A673 (cell line): ENCODE measurements at regions not wholly inside any gene's neighbourhood (a gene's known extent, or its start where the extent isn't known, plus 50 kb on each side); places are given as distances from the start of the nearest gene placed in this dataset.

Experiments
- BruUV-seq: library from RNA; stranded (reverse); fragments of 400-500 nt; replicated peaks from 2 replicates; lab custom pipeline; 2021; lab: Mats Ljungman, UMichigan
- CTCF ChIA-PET: fragments of 300-600 bp; sonication (Branson Sonifier 250); formaldehyde crosslinking; loops from one replicate; lab custom pipeline; 2022; ENCODE audit warnings: antibody characterized with exemption; lab: Charles Lee
- POLR2A ChIA-PET: fragments of 300-600 bp; sonication (Branson Sonifier 250); formaldehyde crosslinking; loops from one replicate; lab custom pipeline; 2022; ENCODE audit warnings: antibody characterized with exemption; ENCODE audit not compliant: low non-redundant PET; lab: Charles Lee
- DNase-seq: peaks from one replicate; pipeline ENCODE4 v3.0.0-alpha.2; 2015; ENCODE audit warnings: low spot score
- H3K27ac ChIP-seq: fragments of 200-600 bp; sonication (generic); 2 replicates; pipeline ENCODE4 v1.5.1; 2016; ENCODE audit warnings: mixed run types, low read depth, mild to moderate bottlenecking, mixed read lengths, antibody characterized with exemption, low read length; ENCODE audit not compliant: poor library complexity, severe bottlenecking
- H3K27me3 ChIP-seq: fragments of 200-600 bp; sonication (generic); replicated peaks from 2 replicates; pipeline ENCODE4 v1.6.1; 2017; ENCODE audit warnings: mixed run types, low read depth, mild to moderate bottlenecking, mixed read lengths, antibody characterized with exemption, low read length; ENCODE audit not compliant: insufficient read depth, poor library complexity
- H3K36me3 ChIP-seq: fragments of 200-600 bp; sonication (generic); 2 replicates; pipeline ENCODE4 v1.6.1; 2016; ENCODE audit warnings: mixed run types, mild to moderate bottlenecking, mixed read lengths, antibody characterized with exemption, low read length; ENCODE audit not compliant: insufficient read depth, poor library complexity, severe bottlenecking
- H3K4me1 ChIP-seq: fragments of 200-600 bp; sonication (generic); 2 replicates; pipeline ENCODE4 v1.6.1; 2017; ENCODE audit warnings: mixed run types, mild to moderate bottlenecking, mixed read lengths, antibody characterized with exemption, low read length; ENCODE audit not compliant: insufficient read depth, poor library complexity, severe bottlenecking
- H3K4me3 ChIP-seq: fragments of 200-600 bp; sonication (generic); 2 replicates; pipeline ENCODE4 v1.5.1; 2016; ENCODE audit warnings: low read depth, mixed run types, mild to moderate bottlenecking, mixed read lengths, low read length; ENCODE audit not compliant: poor library complexity, severe bottlenecking
- H3K9me3 ChIP-seq: fragments of 200-600 bp; sonication (generic); 2 replicates; pipeline ENCODE4 v1.6.1; 2016; ENCODE audit warnings: mixed run types, low read depth, mild to moderate bottlenecking, mixed read lengths, antibody characterized with exemption, low read length; ENCODE audit not compliant: poor library complexity, severe bottlenecking
- EZH2 ChIP-seq: fragments of 200-600 bp; sonication (generic); IDR thresholded peaks from 2 replicates; pipeline ENCODE4 v1.6.1; 2017; ENCODE audit warnings: borderline replicate concordance, low read depth, mild to moderate bottlenecking, mixed read lengths, antibody characterized with exemption, low read length; ENCODE audit not compliant: poor library complexity, severe bottlenecking
- intact Hi-C: fragments of 100-400 bp; cut with micrococcal nuclease; formaldehyde crosslinking; loops from one replicate; pipeline ENCODE4 v1.10.0; 2022; ENCODE audit not compliant: unreplicated experiment
- TF ChIP-seq, protein P1 (sequence below): fragments of 300-800, 200-600 bp; sonication (generic); conservative IDR thresholded peaks from 2 replicates; pipeline ENCODE4 v1.5.1; 2017; ENCODE audit warnings: low read depth, mild to moderate bottlenecking, antibody characterized with exemption, low read length, moderate library complexity, mixed read lengths

DNA sequence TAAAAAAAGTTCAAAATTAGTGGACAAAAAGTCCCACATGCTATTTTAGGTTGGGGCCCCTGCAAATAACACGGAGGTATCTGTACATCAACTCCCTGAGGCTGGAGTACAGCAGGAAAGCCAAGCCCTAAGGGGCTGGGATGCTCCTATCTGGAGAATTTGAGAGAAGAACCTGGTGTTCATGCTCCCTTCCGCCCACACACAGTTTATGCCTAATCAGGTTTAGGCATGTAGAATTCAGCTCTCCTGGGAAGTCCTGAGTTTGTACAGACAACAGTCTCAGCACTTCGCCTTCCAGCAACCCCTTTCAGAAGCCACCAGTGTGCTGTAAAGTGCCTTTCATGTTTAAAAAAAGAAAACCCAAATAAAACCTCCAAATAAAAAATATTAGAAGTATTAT lies 237.3 kb upstream of the GRIP1 start:
- ChIA-PET CTCF (no interaction called here), POLR2A (no interaction called here)
- H3K4me3 ChIP-seq = no peak overlapping the region
- H3K36me3 ChIP-seq = no peaks in the 10 kb centered on the region
- H3K27me3 ChIP-seq = no peaks in the 10 kb centered on the region
- no peaks in the 10 kb centered on the region for H3K9me3 ChIP-seq
- intact Hi-C loops = no loop called here
- H3K27ac ChIP-seq = no peak overlapping the region
- peaks cover 17% of the 10 kb centered on the region for H3K4me1 ChIP-seq
- no peak for TF ChIP-seq EZH2
- TF ChIP-seq, protein P1, sequence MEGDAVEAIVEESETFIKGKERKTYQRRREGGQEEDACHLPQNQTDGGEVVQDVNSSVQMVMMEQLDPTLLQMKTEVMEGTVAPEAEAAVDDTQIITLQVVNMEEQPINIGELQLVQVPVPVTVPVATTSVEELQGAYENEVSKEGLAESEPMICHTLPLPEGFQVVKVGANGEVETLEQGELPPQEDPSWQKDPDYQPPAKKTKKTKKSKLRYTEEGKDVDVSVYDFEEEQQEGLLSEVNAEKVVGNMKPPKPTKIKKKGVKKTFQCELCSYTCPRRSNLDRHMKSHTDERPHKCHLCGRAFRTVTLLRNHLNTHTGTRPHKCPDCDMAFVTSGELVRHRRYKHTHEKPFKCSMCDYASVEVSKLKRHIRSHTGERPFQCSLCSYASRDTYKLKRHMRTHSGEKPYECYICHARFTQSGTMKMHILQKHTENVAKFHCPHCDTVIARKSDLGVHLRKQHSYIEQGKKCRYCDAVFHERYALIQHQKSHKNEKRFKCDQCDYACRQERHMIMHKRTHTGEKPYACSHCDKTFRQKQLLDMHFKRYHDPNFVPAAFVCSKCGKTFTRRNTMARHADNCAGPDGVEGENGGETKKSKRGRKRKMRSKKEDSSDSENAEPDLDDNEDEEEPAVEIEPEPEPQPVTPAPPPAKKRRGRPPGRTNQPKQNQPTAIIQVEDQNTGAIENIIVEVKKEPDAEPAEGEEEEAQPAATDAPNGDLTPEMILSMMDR = no peak
- peak; percentile 27 for DNase-seq
- BruUV-seq = no TSS peak

DNA sequence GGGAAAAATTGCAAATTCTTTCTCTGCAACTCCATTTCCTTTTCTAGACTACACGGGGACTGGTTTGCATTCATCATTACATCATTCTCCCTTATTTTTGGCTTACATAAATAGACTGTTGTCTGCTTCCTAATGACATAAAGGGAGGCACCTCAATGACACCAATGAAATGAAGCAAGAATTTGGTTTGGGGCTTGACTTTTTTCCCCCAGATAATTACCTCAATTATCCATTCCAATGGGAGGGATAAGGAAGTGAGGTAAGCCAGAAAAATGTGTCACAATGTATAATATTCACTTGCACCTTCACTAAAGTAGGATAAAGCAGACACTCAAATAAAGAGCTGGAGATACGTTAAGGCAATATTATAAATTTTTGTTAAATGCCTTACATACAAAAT lies 240.6 kb upstream of the GRIP1 start:
- Histone ChIP-seq H3K27me3 (no peaks in the 10 kb centered on the region), H3K9me3 (no peaks in the 10 kb centered on the region), H3K4me1 (peaks cover 17% of the 10 kb centered on the region), H3K36me3 (no peaks in the 10 kb centered on the region), H3K27ac (no peak overlapping the region), H3K4me3 (no peak overlapping the region)
- CTCF ChIA-PET = no interaction called here
- POLR2A ChIA-PET = no interaction called here
- intact Hi-C loops = no loop called here
- no peak for DNase-seq
- TF ChIP-seq, protein P1 = no peak
- no peak for TF ChIP-seq EZH2
- no TSS peak for BruUV-seq

DNA sequence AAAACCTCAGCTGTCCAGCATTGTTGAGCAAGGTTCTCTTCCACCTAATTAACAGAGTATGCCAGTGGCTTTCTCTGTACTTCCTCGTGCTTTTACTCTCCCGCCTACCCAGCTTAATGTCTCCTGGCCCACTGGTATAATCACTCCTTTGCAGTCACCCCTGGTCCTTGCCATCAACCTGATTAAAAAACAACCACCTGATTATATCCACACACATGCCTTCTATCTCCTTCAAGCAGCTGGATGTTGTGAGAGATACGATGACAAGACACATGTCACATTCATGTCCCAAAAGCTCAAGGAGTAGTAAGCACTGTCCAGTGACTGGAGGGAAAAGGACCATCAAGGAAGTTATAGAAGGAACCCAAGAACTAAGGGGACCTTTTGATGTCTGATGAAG lies 241.3 kb upstream of the GRIP1 start:
- Histone ChIP-seq H3K4me3 (no peak overlapping the region), H3K36me3 (no peaks in the 10 kb centered on the region), H3K27me3 (no peaks in the 10 kb centered on the region), H3K9me3 (no peaks in the 10 kb centered on the region), H3K27ac (no peak overlapping the region), H3K4me1 (peaks cover 11% of the 10 kb centered on the region)
- intact Hi-C loops = no loop called here
- BruUV-seq = no TSS peak
- no peak for TF ChIP-seq EZH2
- TF ChIP-seq, protein P1 = no peak
- POLR2A ChIA-PET = no interaction called here
- DNase-seq = no peak
- CTCF ChIA-PET = no interaction called here
